Gastroesophageal sphincter (tissue), 4 donors: ENCODE measurements at regions not wholly inside any gene's neighbourhood (a gene's known extent, or its start where the extent isn't known, plus 50 kb on each side); places are given as distances from the start of the nearest gene placed in this dataset.

Experiments used
- ATAC-seq: fragments of 150-250 bp; one replicate; pipeline ENCODE4 v1.9.1; 2016; ENCODE audit warnings: mild to moderate bottlenecking, moderate library complexity
- H3K27ac ChIP-seq, 4 donors: fragments of 200-600 bp; sonication (generic) in 3 of 4; 1 replicate in 3 of 4; 2 replicates in 1 of 4; pipeline ENCODE4 v1.5.1; 2016 to 2019
- H3K27me3 ChIP-seq: fragments of 200-600 bp; sonication (generic); one replicate; pipeline ENCODE4 v1.5.1; 2019
- H3K36me3 ChIP-seq, 2 donors: fragments of 200-600 bp; sonication (generic); one replicate each; pipeline ENCODE4 v1.5.1; 2019; ENCODE audit warnings: control low read depth in 1 of 2
- H3K4me1 ChIP-seq, 3 donors: fragments of 200-600 bp; sonication (generic); 1 replicate in 2 of 3; 2 replicates in 1 of 3; pipeline ENCODE4 v1.5.1; 2016 to 2019; ENCODE audit warnings: control low read depth in 2 of 3
- H3K4me3 ChIP-seq, 2 donors: fragments of 200-600 bp; sonication (generic); one replicate each; pipeline ENCODE4 v1.5.1; 2019; ENCODE audit warnings: mild to moderate bottlenecking in 1 of 2, moderate library complexity in 1 of 2
- H3K9me3 ChIP-seq, 3 donors: fragments of 200-600 bp; sonication (generic); one replicate each; pipeline ENCODE4 v1.5.1; 2017 to 2019; ENCODE audit warnings: control low read depth in 2 of 3
- CTCF ChIP-seq, 4 experiments: fragments of 200-600 bp in 2 of 4; fragments of 450-650 bp in 2 of 4; sonication (generic) in 1 of 4; IDR thresholded peaks; one replicate each; pipeline ENCODE4 v1.5.1; 2017 to 2019; ENCODE audit warnings: antibody characterized with exemption in 4 of 4, mild to moderate bottlenecking in 2 of 4, moderate library complexity in 2 of 4
- EP300 ChIP-seq: sonication (generic); formaldehyde crosslinking; IDR thresholded peaks from one replicate; pipeline ENCODE4 v1.6.1; 2017; ENCODE audit warnings: antibody characterized with exemption, mild to moderate bottlenecking
- POLR2A ChIP-seq, 2 donors: fragments of 450-650 bp; IDR thresholded peaks; one replicate each; pipeline ENCODE4 v1.6.1; 2017; ENCODE audit warnings: antibody characterized with exemption in 2 of 2, mild to moderate bottlenecking in 2 of 2, moderate library complexity in 1 of 2
- POLR2AphosphoS5 ChIP-seq: sonication (generic); formaldehyde crosslinking; IDR thresholded peaks from one replicate; pipeline ENCODE4 v1.6.1; 2017; ENCODE audit warnings: antibody characterized with exemption
- WGBS, 2 donors: methylation state at CpG; one replicate each; pipeline ENCODE4 v1.1.5; 2018; ENCODE audit warnings: low coverage in 1 of 2; 5-methylcytosine and 5-hydroxymethylcytosine counted together

- no peaks in the 10 kb centered on the region for H3K27me3 ChIP-seq
- no peak for TF ChIP-seq CTCF (IDR thresholded peaks at IDR 0.05)
- TF ChIP-seq POLR2AphosphoS5 = no peak
- TF ChIP-seq POLR2A (IDR thresholded peaks at IDR 0.05) = no peak
- H3K4me1 ChIP-seq = no peaks in the 10 kb centered on the region
- 94 to 97% methylated on average over 2 of the region's 2 CpGs for WGBS, 2 donors
- no peaks in the 10 kb centered on the region for H3K36me3 ChIP-seq
- ATAC-seq = no peak
- no peaks in the 10 kb centered on the region for H3K9me3 ChIP-seq
- no peak overlapping the region for H3K27ac ChIP-seq
- no peak overlapping the region for H3K4me3 ChIP-seq
These were observed 100.6 kb downstream of the SOX4 start for GRCh38 chr6:21694168-21694567.

- TF ChIP-seq CTCF (IDR thresholded peaks at IDR 0.05) = no peak
- Histone ChIP-seq H3K27me3 (no peaks in the 10 kb centered on the region), H3K36me3 (no peaks in the 10 kb centered on the region), H3K4me3 (no peak overlapping the region), H3K9me3 (no peaks in the 10 kb centered on the region), H3K4me1 (peaks cover 0 to 28% (median 0%) of the 10 kb centered on the region in 3 donors), H3K27ac (no peak overlapping the region)
- WGBS, 2 donors = 23 to 25% methylated on average over 3 of the region's 3 CpGs
- ATAC-seq = no peak
These were observed 114.2 kb downstream of the SOX4 start for GRCh38 chr6:21707524-21708319.

GRCh38 chr6:21708320-21708580, 114.7 kb downstream of the SOX4 start:
- no peak for TF ChIP-seq EP300
- Histone ChIP-seq H3K4me1 (peaks cover 0 to 28% (median 0%) of the 10 kb centered on the region in 3 donors), H3K36me3 (no peaks in the 10 kb centered on the region), H3K4me3 (no peak overlapping the region), H3K9me3 (no peaks in the 10 kb centered on the region), H3K27me3 (no peaks in the 10 kb centered on the region), H3K27ac (no peak overlapping the region)
- no peak for ATAC-seq

- H3K36me3 ChIP-seq = no peaks in the 10 kb centered on the region
- 60 to 100% methylated on average over 1 of the region's 1 CpG for WGBS, 2 donors
- no peaks in the 10 kb centered on the region for H3K27me3 ChIP-seq
- H3K4me1 ChIP-seq = peaks cover 0 to 28% (median 0%) of the 10 kb centered on the region in 3 donors
- ATAC-seq = no peak
- TF ChIP-seq CTCF (IDR thresholded peaks at IDR 0.05) (no peak), POLR2A (IDR thresholded peaks at IDR 0.05) (no peak), POLR2AphosphoS5 (no peak), EP300 (no peak)
- no peak overlapping the region for H3K4me3 ChIP-seq
- no peaks in the 10 kb centered on the region for H3K9me3 ChIP-seq
- H3K27ac ChIP-seq = no peak overlapping the region
These were observed 116.7 kb downstream of the SOX4 start for GRCh38 chr6:21710216-21710615.

GRCh38 chr6:21710908-21711627, 117.5 kb downstream of the SOX4 start:
- Histone ChIP-seq H3K9me3 (no peaks in the 10 kb centered on the region), H3K27me3 (no peaks in the 10 kb centered on the region), H3K27ac (no peak overlapping the region), H3K4me3 (no peak overlapping the region), H3K36me3 (no peaks in the 10 kb centered on the region), H3K4me1 (peaks cover 0 to 28% (median 0%) of the 10 kb centered on the region in 3 donors)
- ATAC-seq = no peak
- no peak for TF ChIP-seq EP300
- no peak for TF ChIP-seq POLR2A (IDR thresholded peaks at IDR 0.05)
- TF ChIP-seq CTCF (IDR thresholded peaks at IDR 0.05) = no peak
- TF ChIP-seq POLR2AphosphoS5 = no peak
- WGBS, 2 donors = 68 to 69% methylated on average over 7 of the region's 7 CpGs
